Nephron progenitor cell (in vitro differentiated cells): ENCODE measurements at regions not wholly inside any gene's neighbourhood (a gene's known extent, or its start where the extent isn't known, plus 50 kb on each side); places are given as distances from the start of the nearest gene placed in this dataset.
A peak's percentile ranks its signal among the peaks of the same experiment; 100 is the strongest.

Source experiments
- DNase-seq: peaks from one replicate; pipeline ENCODE4 v3.0.0; 2021
- H3K27ac Mint-ChIP-seq: 2 replicates; pipeline ENCODE4 v1.8.0; 2021; ENCODE audit warnings: mild to moderate bottlenecking, moderate library complexity, mixed read lengths
- H3K27me3 Mint-ChIP-seq: 2 replicates; pipeline ENCODE4 v1.8.0; 2021; ENCODE audit warnings: mild to moderate bottlenecking, low read depth, mixed read lengths; ENCODE audit not compliant: poor library complexity
- H3K36me3 Mint-ChIP-seq: 2 replicates; pipeline ENCODE4 v1.8.0; 2021; ENCODE audit warnings: low read depth, mixed read lengths
- H3K4me1 Mint-ChIP-seq: 2 replicates; pipeline ENCODE4 v1.8.0; 2021; ENCODE audit warnings: mixed read lengths
- H3K4me3 Mint-ChIP-seq: 2 replicates; pipeline ENCODE4 v1.8.0; 2021; ENCODE audit warnings: mild to moderate bottlenecking, moderate library complexity, mixed read lengths
- H3K9me3 Mint-ChIP-seq: 2 replicates; pipeline ENCODE4 v1.8.0; 2021; ENCODE audit warnings: mild to moderate bottlenecking, moderate library complexity, mixed read lengths
- TF ChIP-seq, protein P1 (sequence below): fragments of 200-600 bp; sonication (generic); IDR thresholded peaks from 2 replicates; pipeline ENCODE4 v1.5.0; 2021; ENCODE audit warnings: antibody characterized with exemption

DNA sequence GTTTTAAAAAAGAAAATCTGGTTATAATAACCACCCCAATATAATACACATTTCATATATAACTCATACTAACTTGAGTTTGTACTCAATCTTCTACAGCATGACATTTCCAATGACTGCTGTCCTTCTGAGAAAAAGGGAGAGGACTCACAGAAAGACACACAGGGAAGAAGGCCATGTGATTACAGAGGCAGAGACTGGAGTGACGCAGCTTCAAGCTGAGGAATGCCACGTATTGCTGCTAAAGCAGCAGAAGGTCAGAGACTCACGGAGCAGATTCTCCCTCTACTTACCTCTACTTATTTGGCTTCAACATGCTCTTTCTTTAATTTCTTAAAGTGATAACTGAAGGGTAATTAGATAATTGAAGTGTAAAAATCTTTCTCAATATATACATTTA is 753.5 kb upstream of the PKDCC start:
- Mint-ChIP-seq H3K36me3 (no peaks in the 10 kb centered on the region), H3K27ac (no peak overlapping the region), H3K27me3 (no peaks in the 10 kb centered on the region), H3K4me3 (no peak overlapping the region), H3K9me3 (peaks cover 4% of the 10 kb centered on the region), H3K4me1 (no peaks in the 10 kb centered on the region)
- TF ChIP-seq, protein P1, sequence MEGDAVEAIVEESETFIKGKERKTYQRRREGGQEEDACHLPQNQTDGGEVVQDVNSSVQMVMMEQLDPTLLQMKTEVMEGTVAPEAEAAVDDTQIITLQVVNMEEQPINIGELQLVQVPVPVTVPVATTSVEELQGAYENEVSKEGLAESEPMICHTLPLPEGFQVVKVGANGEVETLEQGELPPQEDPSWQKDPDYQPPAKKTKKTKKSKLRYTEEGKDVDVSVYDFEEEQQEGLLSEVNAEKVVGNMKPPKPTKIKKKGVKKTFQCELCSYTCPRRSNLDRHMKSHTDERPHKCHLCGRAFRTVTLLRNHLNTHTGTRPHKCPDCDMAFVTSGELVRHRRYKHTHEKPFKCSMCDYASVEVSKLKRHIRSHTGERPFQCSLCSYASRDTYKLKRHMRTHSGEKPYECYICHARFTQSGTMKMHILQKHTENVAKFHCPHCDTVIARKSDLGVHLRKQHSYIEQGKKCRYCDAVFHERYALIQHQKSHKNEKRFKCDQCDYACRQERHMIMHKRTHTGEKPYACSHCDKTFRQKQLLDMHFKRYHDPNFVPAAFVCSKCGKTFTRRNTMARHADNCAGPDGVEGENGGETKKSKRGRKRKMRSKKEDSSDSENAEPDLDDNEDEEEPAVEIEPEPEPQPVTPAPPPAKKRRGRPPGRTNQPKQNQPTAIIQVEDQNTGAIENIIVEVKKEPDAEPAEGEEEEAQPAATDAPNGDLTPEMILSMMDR: no peak
- DNase-seq: peak; percentile 16

DNA sequence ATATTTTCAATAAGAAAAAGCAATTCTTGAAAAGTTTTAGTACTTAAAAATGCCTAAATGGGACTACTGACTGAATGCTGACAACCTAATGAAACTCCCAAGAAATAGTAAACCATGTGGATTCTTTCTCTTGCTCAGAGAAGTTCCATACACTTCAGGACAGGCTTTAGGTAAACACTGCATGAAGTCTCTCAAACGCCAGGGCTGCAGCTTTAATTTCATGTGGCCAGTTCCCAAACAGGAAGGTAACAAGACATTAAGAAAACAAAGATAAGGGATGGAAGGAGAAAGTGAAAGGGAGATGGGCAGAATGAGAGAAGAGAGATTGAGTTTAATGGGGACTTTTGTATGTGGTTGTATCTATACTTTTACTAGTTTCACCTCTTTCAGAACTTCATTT is 734.7 kb upstream of the PKDCC start:
- H3K9me3 Mint-ChIP-seq: no peaks in the 10 kb centered on the region
- no peak for DNase-seq
- peaks cover 5% of the 10 kb centered on the region for H3K4me1 Mint-ChIP-seq
- H3K4me3 Mint-ChIP-seq: no peak overlapping the region
- no peaks in the 10 kb centered on the region for H3K36me3 Mint-ChIP-seq
- H3K27ac Mint-ChIP-seq: peak overlapping the region; percentile 88
- TF ChIP-seq, protein P1: no peak
- peaks cover 5% of the 10 kb centered on the region for H3K27me3 Mint-ChIP-seq

- H3K4me3 Mint-ChIP-seq: no peak overlapping the region
Measured at GRCh38 chr2:41314511-41315070, 733.2 kb upstream of the PKDCC start.

DNA sequence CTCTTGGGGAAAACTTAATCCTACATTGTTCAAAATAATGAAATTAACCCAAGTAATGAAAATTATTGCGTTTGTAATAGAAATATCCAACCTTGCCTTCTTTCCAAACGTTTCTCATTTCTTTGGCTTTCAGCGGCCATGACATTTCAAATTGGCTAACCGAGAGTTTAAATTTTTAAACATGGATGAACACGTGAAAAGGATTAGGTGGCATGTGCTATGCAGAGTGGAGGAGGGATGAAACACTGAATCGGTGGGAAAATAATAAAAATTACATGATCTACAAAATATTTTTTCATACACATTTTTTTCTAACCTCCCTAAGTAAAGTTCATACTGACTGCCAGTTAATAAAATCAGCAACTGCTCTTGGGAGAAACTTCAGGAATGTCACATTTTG is 728.4 kb upstream of the PKDCC start:
- Mint-ChIP-seq H3K27ac (no peak overlapping the region), H3K9me3 (peaks cover 2% of the 10 kb centered on the region), H3K27me3 (no peaks in the 10 kb centered on the region), H3K4me3 (no peak overlapping the region), H3K36me3 (peaks cover 2% of the 10 kb centered on the region), H3K4me1 (peaks cover 5% of the 10 kb centered on the region)
- TF ChIP-seq, protein P1: no peak
- DNase-seq: no peak

More at GRCh38 chr2:41314511-41315070, 733.2 kb upstream of the PKDCC start:
- Mint-ChIP-seq H3K9me3 (no peaks in the 10 kb centered on the region), H3K27me3 (peaks cover 5% of the 10 kb centered on the region), H3K4me1 (peaks cover 5% of the 10 kb centered on the region), H3K36me3 (no peaks in the 10 kb centered on the region), H3K27ac (no peak overlapping the region)
- TF ChIP-seq, protein P1: no peak
- no peak for DNase-seq

GRCh38 chr2:41320491-41320890 is 727.3 kb upstream of the PKDCC start:
- peaks cover 6% of the 10 kb centered on the region for H3K9me3 Mint-ChIP-seq
- H3K36me3 Mint-ChIP-seq: peaks cover 5% of the 10 kb centered on the region
- no peak overlapping the region for H3K27ac Mint-ChIP-seq
- H3K4me3 Mint-ChIP-seq: no peak overlapping the region
- DNase-seq: no peak
- TF ChIP-seq, protein P1: no peak
- no peaks in the 10 kb centered on the region for H3K27me3 Mint-ChIP-seq
- H3K4me1 Mint-ChIP-seq: peaks cover 5% of the 10 kb centered on the region

DNA sequence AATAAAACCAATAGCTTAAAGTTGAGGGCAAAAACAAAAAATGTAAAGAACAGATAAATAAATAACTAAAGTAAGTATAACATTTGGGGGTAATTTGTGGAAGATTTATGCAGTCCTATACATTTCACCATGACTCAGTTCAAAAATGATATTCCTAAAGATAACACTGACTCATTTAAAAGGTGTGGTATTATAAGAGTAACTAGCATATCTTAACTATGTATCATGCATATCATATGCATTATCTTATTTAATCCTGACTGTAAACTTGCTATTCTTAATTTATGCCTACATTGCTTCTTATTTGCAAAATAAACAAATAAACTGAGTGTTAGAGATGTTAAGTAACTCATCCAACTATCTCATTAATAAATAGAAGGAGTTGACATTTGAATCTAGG is 726.5 kb upstream of the PKDCC start:
- Mint-ChIP-seq H3K4me1 (peaks cover 5% of the 10 kb centered on the region), H3K9me3 (peaks cover 6% of the 10 kb centered on the region), H3K27ac (no peak overlapping the region), H3K36me3 (peaks cover 5% of the 10 kb centered on the region), H3K4me3 (no peak overlapping the region), H3K27me3 (no peaks in the 10 kb centered on the region)
- TF ChIP-seq, protein P1: no peak
- no peak for DNase-seq
